HL-60/S4 treated with phorbol 12-myristate 13-acetate at 8.2 ng/mL for 4 days and 3 days (cell line): ENCODE measurements at regions not wholly inside any gene's neighbourhood (a gene's known extent, or its start where the extent isn't known, plus 50 kb on each side); places are given as distances from the start of the nearest gene placed in this dataset.

ENCODE experiments used
- in situ Hi-C: fragments of 300-500 bp; cut with MboI; formaldehyde crosslinking; loops from 2 replicates; pipeline ENCODE4 v1.15.0; 2022; ENCODE audit warnings: low sequenced_read_pairs

DNA sequence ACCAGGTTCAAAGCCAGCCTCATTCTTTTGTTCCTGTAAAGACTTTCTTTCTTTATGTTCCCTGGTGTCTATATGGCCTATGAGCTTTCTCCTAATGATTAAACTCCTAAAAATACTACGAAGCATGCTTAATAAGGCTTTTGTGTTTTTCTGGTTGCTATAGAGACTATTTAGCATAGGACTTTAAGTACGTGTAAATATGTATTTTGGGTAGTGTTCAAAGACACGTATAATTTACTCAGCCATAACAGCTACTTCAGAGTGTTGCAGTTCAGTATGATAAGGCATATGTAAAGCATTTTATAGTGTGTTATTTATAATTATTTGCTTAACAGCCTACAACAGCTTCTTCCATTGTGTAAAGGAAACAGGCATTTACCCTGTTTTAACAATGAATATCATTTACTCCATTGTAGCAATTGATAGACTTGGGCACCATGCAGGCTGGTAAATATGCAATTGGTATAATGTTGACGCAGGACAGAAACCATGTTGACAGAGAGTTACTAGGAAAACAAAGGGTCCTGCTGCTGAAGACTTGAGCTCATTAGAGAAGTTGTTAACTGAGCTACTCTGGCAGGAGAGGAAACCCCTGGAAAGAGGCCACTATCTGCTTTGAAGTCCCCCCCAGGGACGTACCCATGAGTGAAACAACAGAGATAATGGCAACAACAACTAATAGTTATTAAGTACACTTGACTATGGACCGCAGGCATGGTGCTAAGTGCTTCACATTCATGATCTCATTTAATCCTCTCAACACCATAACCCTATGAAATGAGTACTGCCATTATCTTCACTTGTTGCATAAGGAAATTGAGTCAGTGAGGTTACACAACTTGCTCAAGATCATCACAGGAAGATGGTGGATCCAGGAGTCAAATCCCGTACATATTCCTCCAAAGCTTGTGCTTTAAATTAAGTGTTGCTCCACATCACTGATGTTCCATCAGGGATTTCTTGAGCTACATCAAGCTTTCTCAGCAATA, 342.2 kb upstream of the DYNLRB2 start:
- in situ Hi-C loops: no loop called here

DNA sequence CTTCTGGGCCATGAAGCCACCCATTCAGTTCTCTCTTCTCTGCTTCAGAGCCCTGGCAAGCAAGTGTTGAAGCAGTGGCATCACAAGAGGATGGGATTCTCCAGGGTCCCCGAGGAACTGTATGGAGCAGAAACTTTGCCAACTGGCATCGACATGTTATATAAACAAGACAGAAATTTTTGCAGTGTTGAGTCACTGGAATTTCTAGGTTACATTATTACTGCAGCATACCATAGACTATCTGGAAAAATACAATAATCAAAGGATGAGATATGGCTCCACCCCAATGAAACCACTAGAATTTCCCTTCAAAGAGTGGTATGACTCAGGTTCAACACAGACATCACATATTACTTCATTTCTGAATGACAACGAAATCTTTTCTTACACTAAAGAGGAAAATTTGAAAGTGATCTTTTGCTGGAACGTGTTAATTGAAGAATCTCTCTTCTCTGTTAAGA, 343.0 kb upstream of the DYNLRB2 start:
- in situ Hi-C loops: no loop called here

GRCh38 chr16:80191928-80192327, 348.9 kb upstream of the DYNLRB2 start:
- in situ Hi-C loops: no loop called here

GRCh38 chr16:80189476-80190175, 351.2 kb upstream of the DYNLRB2 start:
- in situ Hi-C loops: no loop called here

GRCh38 chr16:80176114-80176513, 364.7 kb upstream of the DYNLRB2 start:
- in situ Hi-C loops: no loop called here

DNA sequence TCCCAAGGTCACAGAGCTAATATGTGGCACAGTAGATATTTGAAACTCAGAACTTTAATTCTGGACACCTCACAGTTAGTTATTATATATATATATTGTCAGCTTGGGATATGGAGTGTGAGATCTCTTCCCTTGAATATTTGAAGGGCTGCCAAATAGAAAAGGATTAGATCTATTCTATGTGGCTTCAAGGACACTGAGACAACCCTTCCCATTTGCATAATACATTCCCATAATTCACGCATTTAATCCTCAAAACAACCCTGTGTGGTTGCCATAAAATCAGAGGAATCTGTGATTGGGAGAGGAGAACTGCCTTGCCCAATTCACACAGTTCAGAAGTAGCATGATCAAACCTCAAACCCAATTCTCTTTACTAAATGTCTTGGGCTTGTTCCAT, 365.8 kb upstream of the DYNLRB2 start:
- in situ Hi-C loops: no loop called here

- in situ Hi-C loops: no loop called here
Measured at GRCh38 chr16:80174416-80174815, 366.4 kb upstream of the DYNLRB2 start.

DNA sequence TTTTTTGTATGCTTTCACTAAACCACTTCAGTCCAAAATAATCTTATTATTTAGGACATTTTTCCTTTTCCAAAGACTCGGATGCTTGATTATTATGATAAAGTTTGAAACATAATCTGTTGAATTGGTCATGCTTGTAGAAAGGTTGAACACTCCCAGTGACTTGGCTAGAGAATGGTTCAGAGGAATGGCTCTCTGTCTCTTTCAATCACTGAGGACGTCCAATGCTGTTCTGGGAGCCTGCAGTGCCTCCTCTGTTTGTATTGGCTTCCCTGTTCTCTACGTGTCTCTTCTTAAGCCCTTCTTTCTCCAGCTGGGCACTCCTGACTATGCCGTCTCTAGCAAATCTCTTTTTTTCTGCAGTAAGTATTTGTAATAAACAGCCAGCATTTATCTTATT, 369.0 kb upstream of the DYNLRB2 start:
- in situ Hi-C loops: no loop called here

- in situ Hi-C loops: no loop called here
Measured at GRCh38 chr16:80171199-80171598, 369.6 kb upstream of the DYNLRB2 start.

DNA sequence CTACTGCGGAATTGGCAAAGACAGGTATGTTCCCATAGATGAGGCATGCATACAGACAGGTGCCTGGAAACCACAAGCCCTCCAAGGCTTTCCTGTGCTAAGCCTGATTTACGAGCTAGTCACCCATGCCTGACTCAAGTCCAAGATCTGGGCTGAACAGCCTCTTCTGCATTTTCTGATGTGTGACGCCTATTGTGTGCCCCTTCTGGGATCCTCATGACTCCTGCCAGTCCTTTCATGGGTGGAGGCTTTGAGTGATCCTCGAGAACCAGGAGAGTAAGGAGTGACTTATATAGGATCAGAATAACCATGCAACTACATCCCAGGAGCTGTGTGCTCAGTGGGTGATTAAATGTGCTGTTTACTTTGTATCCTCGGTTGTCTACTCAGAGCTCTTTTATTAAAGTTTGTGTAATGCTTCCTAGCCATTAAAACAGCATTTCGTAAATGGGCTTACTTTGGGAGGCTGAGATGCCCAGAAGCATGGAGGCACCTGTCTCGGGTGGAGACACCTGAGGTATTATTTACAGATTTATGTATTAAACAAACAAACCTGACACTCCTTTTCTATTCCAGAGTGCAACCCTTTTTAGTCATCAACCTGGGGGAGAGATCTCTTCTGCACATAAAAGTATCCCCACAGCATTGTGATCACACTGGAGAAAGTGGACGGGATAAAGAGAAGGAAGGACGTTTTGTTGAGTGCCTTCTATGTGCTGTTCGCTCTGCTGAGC, 373.0 kb upstream of the DYNLRB2 start:
- in situ Hi-C loops: no loop called here

GRCh38 chr16:80166082-80166481, 374.7 kb upstream of the DYNLRB2 start:
- in situ Hi-C loops: no loop called here

DNA sequence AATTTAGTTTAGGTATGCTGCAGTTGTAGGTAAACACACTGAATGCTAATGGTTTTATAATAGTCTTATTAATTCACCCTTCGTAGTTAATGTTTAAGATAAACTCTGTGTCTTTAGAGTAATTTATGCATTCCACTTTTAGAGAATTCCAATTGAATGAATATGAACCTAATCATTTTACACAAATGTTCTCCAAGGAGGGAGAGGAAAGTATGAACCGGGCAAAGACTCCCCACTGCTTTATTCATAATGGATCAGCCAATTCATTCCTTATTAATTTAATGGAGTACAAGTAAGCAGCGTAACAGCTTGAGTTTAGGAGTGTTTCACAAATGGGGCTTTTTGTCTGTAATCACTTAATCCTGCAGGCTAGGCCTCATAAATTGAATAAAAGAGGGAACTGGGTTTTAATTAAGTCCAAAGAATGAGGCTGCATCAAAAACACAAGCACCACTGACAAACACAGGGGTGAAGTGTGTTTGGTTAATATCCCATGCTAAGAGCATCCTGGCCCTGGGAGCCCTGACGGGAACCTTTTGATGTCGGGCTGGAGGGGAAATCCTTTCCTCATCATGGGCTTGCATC, 375.7 kb upstream of the DYNLRB2 start:
- in situ Hi-C loops: no loop called here

- in situ Hi-C loops: no loop called here
Measured at GRCh38 chr16:80163339-80163738, 377.5 kb upstream of the DYNLRB2 start.

GRCh38 chr16:80161799-80162739, 378.7 kb upstream of the DYNLRB2 start:
- in situ Hi-C loops: no loop called here

DNA sequence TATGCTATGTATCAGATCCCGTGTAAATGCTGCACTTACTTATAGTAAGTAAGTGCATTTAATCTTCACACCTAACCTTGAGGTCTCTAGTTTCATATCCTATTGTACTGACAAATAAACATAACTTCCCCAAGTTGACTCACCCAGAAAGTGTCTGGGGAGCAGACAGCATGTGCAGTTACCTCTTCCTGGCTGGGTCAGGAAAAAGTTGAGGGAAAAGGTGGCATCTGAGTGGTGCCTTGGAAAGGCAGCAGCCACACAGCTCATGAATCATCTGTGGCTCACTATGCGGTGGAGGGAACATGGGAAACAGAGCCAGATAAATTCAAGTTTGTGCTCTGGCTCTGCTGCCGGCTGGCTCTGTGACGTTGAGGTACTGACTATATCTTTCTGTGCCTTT, 382.0 kb upstream of the DYNLRB2 start:
- in situ Hi-C loops: no loop called here

DNA sequence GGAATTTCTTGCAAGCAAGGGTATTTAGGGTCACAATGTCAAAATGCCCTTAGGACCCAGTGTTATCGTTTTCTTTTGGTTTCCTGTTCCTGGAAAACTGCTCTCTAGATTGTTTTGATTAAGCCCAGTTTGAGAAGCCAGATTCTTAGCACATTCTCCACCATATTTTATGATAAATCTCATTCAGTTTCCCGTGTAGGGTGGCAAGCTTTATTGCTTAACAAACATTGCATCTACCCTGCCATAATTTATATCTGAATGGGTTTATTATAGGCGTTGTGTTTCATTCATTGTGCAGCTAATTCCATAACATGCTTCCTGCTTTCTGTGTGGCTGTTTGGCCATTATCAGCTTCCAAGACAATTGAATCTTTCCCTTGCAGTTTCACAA, 389.1 kb upstream of the DYNLRB2 start:
- in situ Hi-C loops: no loop called here

GRCh38 chr16:80150978-80151721, 389.6 kb upstream of the DYNLRB2 start:
- in situ Hi-C loops: no loop called here

DNA sequence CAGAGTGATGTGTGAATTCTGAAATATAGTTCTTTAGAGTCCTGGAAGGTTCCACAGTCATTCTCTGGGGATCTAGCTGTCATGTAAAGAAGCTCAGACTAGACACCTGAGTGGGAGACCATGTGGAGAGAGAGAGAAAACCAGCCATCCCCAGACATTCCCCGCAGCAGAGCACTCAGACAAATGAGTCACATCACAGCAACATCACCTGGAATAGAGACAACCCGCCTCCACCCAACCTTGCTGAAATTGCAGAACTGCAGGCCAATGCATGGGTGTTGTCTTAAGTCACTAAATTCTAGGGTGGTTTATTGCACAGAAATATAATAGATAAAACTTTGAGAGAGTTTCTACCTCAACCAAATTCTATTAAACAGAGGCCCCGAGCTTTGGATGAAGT, 392.0 kb upstream of the DYNLRB2 start:
- in situ Hi-C loops: no loop called here

- in situ Hi-C loops: no loop called here
Measured at GRCh38 chr16:80147026-80147655, 393.7 kb upstream of the DYNLRB2 start.
